GM12892 (cell line): ENCODE measurements at regions not wholly inside any gene's neighbourhood (a gene's known extent, or its start where the extent isn't known, plus 50 kb on each side); places are given as distances from the start of the nearest gene placed in this dataset.

Source experiments
- DNase-seq: peaks from one replicate; pipeline ENCODE4 v3.0.0; 2011; ENCODE audit not compliant: insufficient read length
- FAIRE-seq: peaks from 2 replicates; lab custom pipeline; 2011; peaks lifted over from hg19 to GRCh38; lab: Jason Lieb, UNC
- POLR2A ChIP-seq: IDR thresholded peaks from 2 replicates; pipeline ENCODE4 v1.6.1; 2011; ENCODE audit warnings: low read depth, low read length, control low read depth
- POLR2AphosphoS5 ChIP-seq: IDR thresholded peaks from 2 replicates; pipeline ENCODE4 v1.6.1; 2011; ENCODE audit warnings: low read depth, low read length, control low read depth
- TAF1 ChIP-seq: IDR thresholded peaks from 2 replicates; pipeline ENCODE4 v1.6.1; 2011; ENCODE audit warnings: low read depth, mild to moderate bottlenecking, control low read depth, low read length, borderline replicate concordance

DNA sequence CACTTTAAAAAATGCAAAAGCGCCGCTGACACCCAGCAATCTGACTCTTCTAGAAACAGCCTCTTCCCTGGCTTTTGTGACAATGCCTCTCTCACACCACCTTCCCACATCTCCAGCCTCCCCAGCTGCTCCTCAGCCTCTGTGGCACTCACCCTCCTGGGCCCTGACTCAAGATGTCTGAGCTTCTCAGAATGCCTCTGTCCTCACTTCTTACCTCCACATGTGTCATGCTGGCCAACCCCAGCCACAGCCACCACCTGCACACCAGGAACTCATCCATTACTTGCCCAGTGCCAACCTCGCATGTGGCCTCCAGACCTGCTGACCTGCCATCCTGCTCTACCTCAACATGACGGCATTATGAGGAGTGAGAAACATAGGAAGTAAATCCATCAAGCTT lies 249.8 kb upstream of the RAB6C start:
- TF ChIP-seq POLR2AphosphoS5 (no peak), TAF1 (no peak), POLR2A (no peak)
- DNase-seq (no peak), FAIRE-seq (no peak)

DNA sequence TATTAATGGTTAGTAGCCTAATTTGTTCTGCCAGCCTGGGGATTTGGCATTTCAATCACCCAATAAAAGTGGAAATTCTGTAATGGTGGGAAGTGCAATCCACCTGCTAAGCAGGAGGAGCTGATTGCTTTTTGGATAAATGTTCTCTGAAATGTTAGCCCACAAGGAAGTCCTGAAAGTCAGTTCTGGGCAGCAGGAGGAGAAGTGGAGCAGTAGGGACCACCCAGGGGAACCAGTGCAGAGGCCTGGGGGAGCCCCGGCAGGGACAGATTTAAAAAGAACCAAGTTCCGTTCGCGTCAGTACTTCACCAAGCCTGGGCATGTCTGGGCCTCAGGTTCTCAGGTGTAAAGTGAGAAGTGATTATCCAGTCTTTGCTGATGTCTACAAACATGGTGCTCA lies 248.5 kb upstream of the RAB6C start:
- DNase-seq (no peak), FAIRE-seq (no peak)
- TF ChIP-seq POLR2A (no peak), TAF1 (no peak), POLR2AphosphoS5 (no peak)

DNA sequence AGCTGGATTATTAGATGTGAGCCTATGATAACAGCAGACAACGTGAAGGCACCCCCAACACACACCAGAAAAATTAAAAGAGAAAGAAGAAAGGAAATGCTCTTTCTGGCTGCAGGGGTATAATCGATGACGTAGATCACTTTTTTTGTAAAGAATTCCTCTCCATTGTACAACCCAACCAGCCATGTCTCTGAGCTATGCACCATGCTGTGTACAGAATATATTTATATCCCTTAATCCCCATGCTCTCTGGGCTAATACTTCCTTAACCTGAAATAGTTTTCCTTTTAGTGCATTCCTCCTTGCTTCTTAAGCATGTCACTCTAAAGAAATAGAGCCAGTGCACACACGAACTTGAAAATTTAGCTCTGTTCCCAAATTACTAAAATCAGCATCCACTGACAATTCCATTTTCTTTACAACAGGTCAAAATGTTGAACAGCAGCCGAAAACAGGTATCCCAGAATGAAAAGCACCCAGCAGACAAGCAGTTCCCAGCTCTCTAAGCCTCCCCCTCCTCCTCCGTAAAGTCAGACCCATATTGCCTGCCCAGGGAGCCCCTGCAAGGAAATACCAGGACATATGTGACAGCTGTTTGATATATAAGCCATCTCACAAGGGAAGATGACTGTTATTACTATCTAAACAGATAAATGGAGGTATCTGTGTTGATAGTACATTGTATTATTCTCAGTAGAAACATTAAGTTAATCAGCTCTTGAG lies 247.4 kb upstream of the RAB6C start:
- DNase-seq (no peak), FAIRE-seq (no peak)
- TF ChIP-seq POLR2A (no peak), TAF1 (no peak), POLR2AphosphoS5 (no peak)

DNA sequence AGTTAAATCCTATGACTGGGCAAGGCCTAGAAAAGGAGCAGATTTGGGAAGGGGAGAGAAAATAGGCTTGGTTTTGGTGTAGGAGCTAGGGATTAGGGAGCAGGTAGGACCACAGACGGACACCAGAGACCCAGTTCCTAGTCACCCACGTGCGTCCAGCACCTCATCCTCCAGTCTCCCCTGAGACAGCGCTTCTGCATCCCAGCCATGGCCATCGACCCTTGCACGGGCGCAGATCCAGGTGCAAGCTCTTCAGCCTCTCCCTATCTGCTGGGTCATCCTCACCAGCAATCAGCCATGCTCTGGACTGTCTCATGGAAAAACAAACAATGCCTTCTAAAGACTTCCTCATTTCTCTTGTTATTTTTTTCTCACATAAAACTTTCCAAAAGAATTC lies 246.8 kb upstream of the RAB6C start:
- DNase-seq (no peak), FAIRE-seq (no peak)
- TF ChIP-seq POLR2A (no peak), POLR2AphosphoS5 (no peak), TAF1 (no peak)

DNA sequence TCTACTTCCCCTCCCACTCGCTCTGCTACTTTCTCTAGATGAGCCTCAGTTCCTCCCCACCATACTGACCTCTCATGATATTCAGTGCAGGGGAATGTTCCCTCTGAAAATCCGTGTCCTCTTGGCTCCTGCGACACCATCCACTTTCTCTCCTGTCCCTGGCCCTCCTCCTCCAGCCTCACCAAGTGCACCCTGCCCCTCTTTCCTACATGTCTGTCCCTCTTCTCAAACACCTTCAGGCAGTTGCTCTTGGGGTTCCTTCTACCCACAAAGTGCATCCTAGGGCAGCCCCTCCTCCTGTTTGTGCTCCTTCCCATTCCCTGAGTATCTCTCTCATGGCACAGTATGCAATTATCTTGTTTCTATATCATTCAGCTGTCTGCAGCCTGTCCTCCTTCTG lies 246.4 kb upstream of the RAB6C start:
- FAIRE-seq (no peak), DNase-seq (no peak)
- TF ChIP-seq TAF1 (no peak), POLR2AphosphoS5 (no peak), POLR2A (no peak)

DNA sequence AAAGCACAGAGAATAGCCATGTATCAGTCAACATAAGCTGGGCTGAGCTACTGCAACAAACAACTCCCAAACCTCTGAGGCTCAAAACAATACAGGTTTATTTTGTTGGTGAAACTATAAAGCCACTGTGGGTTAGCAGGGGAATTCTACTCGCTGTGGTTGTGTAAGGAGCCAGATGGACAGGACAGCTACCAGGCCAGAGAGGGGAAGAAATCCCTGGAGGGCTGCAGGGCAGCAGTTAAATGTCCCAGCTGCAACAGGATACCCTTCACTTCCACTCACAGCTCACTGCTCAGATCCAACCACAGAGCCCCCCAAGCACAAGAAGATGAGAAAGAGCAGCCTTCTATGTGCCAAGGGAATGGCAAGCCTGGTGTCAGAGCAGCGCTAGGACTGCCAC lies 245.9 kb upstream of the RAB6C start:
- DNase-seq (no peak), FAIRE-seq (no peak)
- TF ChIP-seq TAF1 (no peak), POLR2A (no peak), POLR2AphosphoS5 (no peak)

DNA sequence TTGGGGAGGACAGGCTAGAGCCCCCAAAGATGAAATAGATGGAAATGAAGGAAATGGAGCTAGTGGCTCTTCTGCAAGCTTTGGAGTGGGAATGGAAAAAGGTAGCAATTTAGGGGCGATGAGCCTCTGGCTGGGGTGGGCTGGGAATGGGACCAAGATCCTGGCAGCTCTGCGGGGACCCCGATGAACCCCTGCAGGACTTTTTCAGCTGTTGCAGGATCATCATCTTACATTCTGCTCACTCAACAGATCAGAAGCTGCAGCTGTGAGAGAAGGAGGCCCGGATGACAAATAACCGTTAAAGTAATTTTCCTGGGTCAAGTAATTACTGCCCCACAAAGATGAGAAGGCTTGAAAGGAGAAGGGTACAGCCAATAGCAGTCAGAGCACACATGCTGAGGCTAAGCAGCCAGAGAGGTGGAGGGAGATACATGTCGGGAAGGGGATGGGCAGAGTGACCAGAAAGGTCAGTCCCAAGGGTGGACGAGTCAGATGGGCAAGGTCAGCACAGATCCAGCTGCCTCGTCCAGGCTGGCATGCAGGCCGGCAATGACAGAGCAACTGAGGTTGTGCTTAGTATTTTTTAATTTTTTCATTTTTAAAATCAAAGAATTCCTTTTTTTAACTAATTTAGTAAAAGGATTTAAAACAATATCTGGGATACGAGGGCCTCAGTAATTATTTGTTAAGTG lies 245.0 kb upstream of the RAB6C start:
- TF ChIP-seq POLR2AphosphoS5 (no peak), TAF1 (no peak), POLR2A (no peak)
- no peak for DNase-seq
- FAIRE-seq, result no peak

DNA sequence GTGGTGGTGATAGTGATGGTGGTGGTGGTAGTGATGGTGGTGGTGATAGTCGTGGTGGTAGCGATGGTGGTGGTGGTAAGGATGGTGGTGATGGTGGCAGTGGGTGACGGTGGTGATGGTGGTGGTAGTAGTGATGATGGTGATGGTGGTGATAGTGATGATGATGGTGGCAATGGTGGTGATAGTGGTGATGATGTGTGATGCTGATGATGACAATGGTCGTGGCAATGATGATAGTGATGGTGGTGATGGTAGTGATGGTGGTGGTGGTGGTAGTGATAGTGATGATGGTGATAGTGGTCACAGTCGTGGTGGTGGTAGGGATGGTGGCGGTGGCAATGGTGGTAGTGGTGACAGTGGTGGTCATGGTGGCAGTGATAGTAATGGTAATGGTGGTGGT lies 243.9 kb upstream of the RAB6C start:
- FAIRE-seq (peak; percentile 27), DNase-seq (no peak)
- TF ChIP-seq POLR2A (no peak), POLR2AphosphoS5 (no peak), TAF1 (no peak)

DNA sequence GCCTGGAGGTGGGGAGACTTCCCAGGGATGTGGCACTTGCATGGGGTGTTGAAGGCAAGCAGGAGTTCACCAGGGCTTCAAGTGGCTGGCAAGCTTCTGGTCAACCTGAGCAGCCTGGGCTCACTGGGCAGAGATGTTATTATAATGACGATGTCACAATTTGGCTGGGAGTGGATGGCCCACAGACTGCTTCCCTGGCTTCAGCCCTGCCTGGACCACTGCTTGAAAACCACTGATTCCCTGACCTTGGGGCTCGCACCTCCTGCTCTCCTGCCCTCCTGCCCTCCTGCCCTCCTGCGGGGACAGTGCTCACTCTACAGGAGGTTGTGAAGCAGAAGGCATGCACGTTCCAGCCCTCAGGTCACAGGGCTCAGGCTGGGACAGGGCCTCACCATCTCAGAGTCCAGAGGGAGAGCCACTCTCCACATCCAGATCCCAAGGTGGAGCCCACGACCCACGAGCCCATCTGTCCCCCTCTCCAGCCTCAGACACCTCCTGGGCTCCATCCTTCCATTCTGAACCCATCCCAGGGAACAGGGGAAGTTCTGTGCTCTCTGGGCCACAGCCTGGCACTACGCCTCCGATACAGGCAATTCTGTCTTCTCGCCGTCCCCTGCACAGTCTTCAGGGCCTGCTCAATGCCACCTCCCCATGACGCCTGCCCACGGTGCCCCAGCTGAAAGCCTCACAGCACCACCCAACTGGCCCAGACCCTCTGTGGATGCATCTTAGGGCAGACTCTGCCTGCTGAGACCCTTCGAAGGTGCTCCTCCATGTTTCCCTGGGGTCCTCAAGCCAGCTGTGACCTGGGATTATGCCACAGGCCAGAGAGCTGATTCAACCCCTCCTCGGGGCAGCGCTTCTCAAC lies 241.6 kb upstream of the RAB6C start:
- TF ChIP-seq POLR2AphosphoS5 (no peak), TAF1 (no peak), POLR2A (no peak)
- DNase-seq, result no peak
- FAIRE-seq, result no peak

DNA sequence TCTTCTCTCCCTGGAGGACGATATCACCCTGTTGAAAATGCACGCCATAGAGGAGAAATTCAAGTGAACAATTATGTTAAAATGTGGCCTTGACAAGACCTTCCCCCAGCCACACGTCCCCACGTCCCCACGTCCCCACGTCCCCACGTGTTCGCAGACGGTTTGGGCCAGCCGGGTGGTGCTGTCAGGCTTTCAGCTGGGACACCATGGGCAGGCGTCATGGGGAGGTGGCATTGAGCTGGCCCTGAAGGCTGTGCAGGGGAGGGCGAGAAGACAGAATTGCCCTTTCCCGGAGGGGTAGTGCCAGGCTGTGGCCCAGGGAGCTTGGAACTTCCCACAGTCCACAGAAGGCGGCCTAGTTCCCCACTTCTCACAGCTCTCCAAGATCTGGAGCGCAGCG lies 240.7 kb upstream of the RAB6C start:
- DNase-seq (no peak), FAIRE-seq (no peak)
- TF ChIP-seq POLR2A (no peak), POLR2AphosphoS5 (no peak), TAF1 (no peak)

DNA sequence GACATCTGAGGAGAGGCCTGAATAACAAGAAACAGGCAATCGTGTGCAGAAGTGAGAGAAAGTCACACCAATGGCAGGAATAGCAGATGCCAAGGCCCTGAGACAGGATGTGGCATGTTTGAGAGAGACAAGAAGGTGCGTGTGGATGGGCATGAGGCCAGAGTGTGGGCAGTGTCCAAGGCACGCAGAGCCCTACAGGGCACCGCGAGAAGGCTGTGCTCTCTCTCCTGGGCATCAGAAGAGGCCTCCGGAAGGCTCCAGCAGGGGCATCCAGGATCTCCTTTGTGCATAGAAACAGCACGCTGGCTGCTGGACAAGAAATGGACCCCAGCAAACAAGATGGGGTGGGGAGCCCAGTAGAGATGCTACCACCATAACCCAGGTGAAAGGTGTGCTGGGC lies 239.0 kb upstream of the RAB6C start:
- no peak for FAIRE-seq
- no peak for TF ChIP-seq TAF1
- TF ChIP-seq POLR2AphosphoS5, result no peak
- no peak for TF ChIP-seq POLR2A
- DNase-seq, result no peak
